Activated CD4-positive, alpha-beta memory T cell treated with anti-CD3 and anti-CD28 coated beads, Interleukin-2, amount 10 ng/mL, durations not matched to agents 7 days and 5 days (primary cell): ENCODE measurements at regions not wholly inside any gene's neighbourhood (a gene's known extent, or its start where the extent isn't known, plus 50 kb on each side); places are given as distances from the start of the nearest gene placed in this dataset.
"Not testable (repeated sequence)": the region's sequence is repeated elsewhere in the genome, so short reads cannot be mapped to it uniquely, and the experiment has no call there.

Experiments
- CTCF ChIA-PET: fragments of 350-600 bp; sonication (Branson Sonifier 250); formaldehyde crosslinking; loops from one replicate; lab custom pipeline; 2021; ENCODE audit warnings: antibody characterized with exemption, inconsistent platforms; lab: Charles Lee
- POLR2A ChIA-PET: fragments of 350-600 bp; sonication (Branson Sonifier 250); formaldehyde crosslinking; loops from one replicate; lab custom pipeline; 2021; ENCODE audit warnings: antibody characterized with exemption; lab: Charles Lee
- DNase-seq: peaks from one replicate; pipeline ENCODE4 v3.0.0-alpha.2; 2020
- H3K27ac Mint-ChIP-seq: one replicate; pipeline ENCODE4 v1.8.0; 2021; ENCODE audit warnings: mild to moderate bottlenecking, mixed read lengths
- H3K27me3 Mint-ChIP-seq: one replicate; pipeline ENCODE4 v1.8.0; 2021; ENCODE audit warnings: mixed read lengths
- H3K36me3 Mint-ChIP-seq: one replicate; pipeline ENCODE4 v1.8.0; 2021; ENCODE audit warnings: low read depth, mixed read lengths
- H3K4me1 Mint-ChIP-seq: one replicate; pipeline ENCODE4 v1.8.0; 2021; ENCODE audit warnings: mixed read lengths
- H3K4me3 Mint-ChIP-seq: one replicate; pipeline ENCODE4 v1.8.0; 2021; ENCODE audit warnings: mild to moderate bottlenecking, mixed read lengths
- H3K9me3 Mint-ChIP-seq: one replicate; pipeline ENCODE4 v1.8.0; 2021; ENCODE audit warnings: mixed read lengths

GRCh38 chr17:71625330-71625729 lies 495.5 kb upstream of the SOX9 start:
- H3K36me3 Mint-ChIP-seq = no peaks in the 10 kb centered on the region
- H3K27me3 Mint-ChIP-seq = no peaks in the 10 kb centered on the region
- no peak overlapping the region for H3K4me3 Mint-ChIP-seq
- no peak for DNase-seq
- no peak overlapping the region for H3K27ac Mint-ChIP-seq
- ChIA-PET POLR2A (no interaction called here), CTCF (no interaction called here)
- H3K9me3 Mint-ChIP-seq = peaks cover 9% of the 10 kb centered on the region
- H3K4me1 Mint-ChIP-seq = no peaks in the 10 kb centered on the region

- CTCF ChIA-PET = no interaction called here
- POLR2A ChIA-PET = no interaction called here
- Mint-ChIP-seq H3K27ac (no peak overlapping the region), H3K9me3 (peaks cover 3% of the 10 kb centered on the region), H3K4me3 (no peak overlapping the region), H3K27me3 (no peaks in the 10 kb centered on the region), H3K4me1 (no peaks in the 10 kb centered on the region), H3K36me3 (no peaks in the 10 kb centered on the region)
- DNase-seq = no peak
Observed at GRCh38 chr17:71628306-71628705, 492.5 kb upstream of the SOX9 start.

- no peak overlapping the region for H3K4me3 Mint-ChIP-seq
- H3K4me1 Mint-ChIP-seq = no peaks in the 10 kb centered on the region
- no peak for DNase-seq
- ChIA-PET CTCF (no interaction called here), POLR2A (no interaction called here)
- no peaks in the 10 kb centered on the region for H3K27me3 Mint-ChIP-seq
- peaks cover 2% of the 10 kb centered on the region for H3K9me3 Mint-ChIP-seq
- no peak overlapping the region for H3K27ac Mint-ChIP-seq
- H3K36me3 Mint-ChIP-seq = no peaks in the 10 kb centered on the region
Observed at GRCh38 chr17:71631483-71631882, 489.3 kb upstream of the SOX9 start.

GRCh38 chr17:71632328-71632727 lies 488.5 kb upstream of the SOX9 start:
- Mint-ChIP-seq H3K4me1 (no peaks in the 10 kb centered on the region), H3K36me3 (no peaks in the 10 kb centered on the region), H3K27me3 (no peaks in the 10 kb centered on the region), H3K9me3 (no peaks in the 10 kb centered on the region), H3K27ac (no peak overlapping the region), H3K4me3 (no peak overlapping the region)
- ChIA-PET CTCF (no interaction called here), POLR2A (no interaction called here)
- no peak for DNase-seq

- CTCF ChIA-PET = no interaction called here
Observed at GRCh38 chr17:71633391-71633849, 487.4 kb upstream of the SOX9 start.

GRCh38 chr17:71634376-71634775 lies 486.4 kb upstream of the SOX9 start:
- ChIA-PET POLR2A (no interaction called here), CTCF (no interaction called here)
- DNase-seq = no peak
- Mint-ChIP-seq H3K27ac (no peak overlapping the region), H3K36me3 (no peaks in the 10 kb centered on the region), H3K4me3 (no peak overlapping the region), H3K4me1 (no peaks in the 10 kb centered on the region), H3K27me3 (no peaks in the 10 kb centered on the region), H3K9me3 (peaks cover 2% of the 10 kb centered on the region)

More at GRCh38 chr17:71633391-71633849, 487.4 kb upstream of the SOX9 start:
- H3K36me3 Mint-ChIP-seq = no peaks in the 10 kb centered on the region
- POLR2A ChIA-PET = no interaction called here
- H3K27ac Mint-ChIP-seq = no peak overlapping the region
- DNase-seq = no peak
- H3K27me3 Mint-ChIP-seq = no peaks in the 10 kb centered on the region
- H3K4me1 Mint-ChIP-seq = no peaks in the 10 kb centered on the region
- H3K9me3 Mint-ChIP-seq = peaks cover 2% of the 10 kb centered on the region
- H3K4me3 Mint-ChIP-seq = no peak overlapping the region

GRCh38 chr17:71635187-71635586 lies 485.6 kb upstream of the SOX9 start:
- Mint-ChIP-seq H3K27me3 (no peaks in the 10 kb centered on the region), H3K4me1 (no peaks in the 10 kb centered on the region), H3K9me3 (peaks cover 2% of the 10 kb centered on the region), H3K4me3 (no peak overlapping the region), H3K36me3 (no peaks in the 10 kb centered on the region), H3K27ac (no peak overlapping the region)
- no peak for DNase-seq
- CTCF ChIA-PET = no interaction called here
- POLR2A ChIA-PET = no interaction called here

GRCh38 chr17:71636644-71637043 lies 484.2 kb upstream of the SOX9 start:
- H3K9me3 Mint-ChIP-seq = peaks cover 2% of the 10 kb centered on the region
- no peak overlapping the region for H3K4me3 Mint-ChIP-seq
- no peaks in the 10 kb centered on the region for H3K36me3 Mint-ChIP-seq
- ChIA-PET CTCF (no interaction called here), POLR2A (no interaction called here)
- no peaks in the 10 kb centered on the region for H3K4me1 Mint-ChIP-seq
- H3K27me3 Mint-ChIP-seq = no peaks in the 10 kb centered on the region
- no peak overlapping the region for H3K27ac Mint-ChIP-seq
- no peak for DNase-seq

- no peaks in the 10 kb centered on the region for H3K36me3 Mint-ChIP-seq
- CTCF ChIA-PET = no interaction called here
- H3K9me3 Mint-ChIP-seq = peaks cover 2% of the 10 kb centered on the region
Observed at GRCh38 chr17:71638668-71639067, 482.2 kb upstream of the SOX9 start.

GRCh38 chr17:71639865-71640264 lies 481.0 kb upstream of the SOX9 start:
- Mint-ChIP-seq H3K27me3 (no peaks in the 10 kb centered on the region), H3K4me1 (no peaks in the 10 kb centered on the region), H3K9me3 (peaks cover 2% of the 10 kb centered on the region), H3K4me3 (no peak overlapping the region), H3K27ac (no peak overlapping the region), H3K36me3 (no peaks in the 10 kb centered on the region)
- no peak for DNase-seq
- ChIA-PET POLR2A (no interaction called here), CTCF (no interaction called here)

More at GRCh38 chr17:71638668-71639067, 482.2 kb upstream of the SOX9 start:
- no peak overlapping the region for H3K27ac Mint-ChIP-seq
- no peaks in the 10 kb centered on the region for H3K27me3 Mint-ChIP-seq
- POLR2A ChIA-PET = no interaction called here
- no peak for DNase-seq
- no peak overlapping the region for H3K4me3 Mint-ChIP-seq
- H3K4me1 Mint-ChIP-seq = no peaks in the 10 kb centered on the region

GRCh38 chr17:71646890-71647289 lies 473.9 kb upstream of the SOX9 start:
- not testable (repeated sequence) for H3K4me1 Mint-ChIP-seq

GRCh38 chr17:71648342-71648741 lies 472.5 kb upstream of the SOX9 start:
- H3K9me3 Mint-ChIP-seq = peaks cover 11% of the 10 kb centered on the region
- H3K4me3 Mint-ChIP-seq, H3K27ac Mint-ChIP-seq, DNase-seq, H3K4me1 Mint-ChIP-seq, H3K27me3 Mint-ChIP-seq, H3K36me3 Mint-ChIP-seq, POLR2A ChIA-PET, CTCF ChIA-PET: not testable (repeated sequence)

More at GRCh38 chr17:71646890-71647289, 473.9 kb upstream of the SOX9 start:
- CTCF ChIA-PET, DNase-seq, H3K9me3 Mint-ChIP-seq, H3K36me3 Mint-ChIP-seq, H3K4me3 Mint-ChIP-seq, POLR2A ChIA-PET, H3K27me3 Mint-ChIP-seq, H3K27ac Mint-ChIP-seq: not testable (repeated sequence)

GRCh38 chr17:71649941-71650350 lies 470.9 kb upstream of the SOX9 start:
- H3K4me1 Mint-ChIP-seq = no peaks in the 10 kb centered on the region
- POLR2A ChIA-PET = no interaction called here
- no peak overlapping the region for H3K27ac Mint-ChIP-seq
- no peaks in the 10 kb centered on the region for H3K36me3 Mint-ChIP-seq
- H3K27me3 Mint-ChIP-seq = no peaks in the 10 kb centered on the region
- no peak overlapping the region for H3K4me3 Mint-ChIP-seq
- H3K9me3 Mint-ChIP-seq = peaks cover 11% of the 10 kb centered on the region
- CTCF ChIA-PET = no interaction called here
- DNase-seq = no peak

GRCh38 chr17:71655542-71655941 lies 465.3 kb upstream of the SOX9 start:
- CTCF ChIA-PET = no interaction called here
- Mint-ChIP-seq H3K27me3 (no peaks in the 10 kb centered on the region), H3K4me3 (no peak overlapping the region), H3K36me3 (no peaks in the 10 kb centered on the region), H3K4me1 (no peaks in the 10 kb centered on the region), H3K27ac (no peak overlapping the region), H3K9me3 (peaks cover 20% of the 10 kb centered on the region)
- POLR2A ChIA-PET = no interaction called here
- DNase-seq = no peak
